NCI-H82 (cell line): ENCODE measurements at regions not wholly inside any gene's neighbourhood (a gene's known extent, or its start where the extent isn't known, plus 50 kb on each side); places are given as distances from the start of the nearest gene placed in this dataset.

ENCODE experiments used
- DNase-seq: peaks from one replicate; lab custom pipeline; 2025; lab: John Stamatoyannopoulos, UW

- no peak for DNase-seq
Observed at GRCh38 chr1:96002201-96002600, 719.4 kb upstream of the PTBP2 start.

GRCh38 chr1:96002969-96003964, 718.3 kb upstream of the PTBP2 start:
- no peak for DNase-seq

- DNase-seq: no peak
Observed at GRCh38 chr1:96009831-96010434, 711.7 kb upstream of the PTBP2 start.

- DNase-seq: no peak
Observed at GRCh38 chr1:96011606-96012005, 710.0 kb upstream of the PTBP2 start.

GRCh38 chr1:96016219-96016618, 705.4 kb upstream of the PTBP2 start:
- DNase-seq: no peak

- DNase-seq: no peak
Observed at GRCh38 chr1:96020378-96020777, 701.2 kb upstream of the PTBP2 start.

- DNase-seq: no peak
Observed at GRCh38 chr1:96025062-96025461, 696.5 kb upstream of the PTBP2 start.

GRCh38 chr1:96028071-96028470, 693.5 kb upstream of the PTBP2 start:
- DNase-seq: no peak

- no peak for DNase-seq
Observed at GRCh38 chr1:96030312-96030711, 691.3 kb upstream of the PTBP2 start.

- DNase-seq: no peak
Observed at GRCh38 chr1:96034006-96034405, 687.6 kb upstream of the PTBP2 start.

GRCh38 chr1:96036763-96037162, 684.8 kb upstream of the PTBP2 start:
- DNase-seq: no peak

- no peak for DNase-seq
Observed at GRCh38 chr1:96038636-96039035, 682.9 kb upstream of the PTBP2 start.

GRCh38 chr1:96039910-96040309, 681.7 kb upstream of the PTBP2 start:
- no peak for DNase-seq

GRCh38 chr1:96041470-96041869, 680.1 kb upstream of the PTBP2 start:
- DNase-seq: no peak

GRCh38 chr1:96048572-96049212, 672.9 kb upstream of the PTBP2 start:
- no peak for DNase-seq

GRCh38 chr1:96049759-96050409, 671.7 kb upstream of the PTBP2 start:
- DNase-seq: no peak

- DNase-seq: no peak
Observed at GRCh38 chr1:96059276-96059675, 662.3 kb upstream of the PTBP2 start.

GRCh38 chr1:96059736-96060135, 661.8 kb upstream of the PTBP2 start:
- DNase-seq: no peak

GRCh38 chr1:96060621-96061020, 661.0 kb upstream of the PTBP2 start:
- DNase-seq: no peak

- DNase-seq: no peak
Observed at GRCh38 chr1:96072021-96072420, 649.6 kb upstream of the PTBP2 start.

- DNase-seq: no peak
Observed at GRCh38 chr1:96073100-96073499, 648.5 kb upstream of the PTBP2 start.

- no peak for DNase-seq
Observed at GRCh38 chr1:96074422-96074821, 647.2 kb upstream of the PTBP2 start.
